H9 (cell line): ENCODE measurements at regions not wholly inside any gene's neighbourhood (a gene's known extent, or its start where the extent isn't known, plus 50 kb on each side); places are given as distances from the start of the nearest gene placed in this dataset.

ENCODE experiments used
- DNase-seq: peaks from one replicate; pipeline ENCODE4 v3.0.0-alpha.2; 2017
- H2AFZ ChIP-seq: one replicate; pipeline ENCODE4 v1.6.1; 2013; ENCODE audit warnings: mild to moderate bottlenecking, low read length, control low read depth, moderate library complexity
- H2AK5ac ChIP-seq: 2 replicates; pipeline ENCODE4 v1.6.1; 2013; ENCODE audit warnings: low read length, control low read depth, mixed read lengths; ENCODE audit not compliant: insufficient read length
- H2BK120ac ChIP-seq: one replicate; pipeline ENCODE4 v1.6.1; 2013; ENCODE audit warnings: low read depth, mild to moderate bottlenecking, low read length, control low read depth, inconsistent platforms; ENCODE audit not compliant: poor library complexity, severe bottlenecking
- H2BK12ac ChIP-seq: 2 replicates; pipeline ENCODE4 v1.6.1; 2013; ENCODE audit warnings: low read length, control low read depth, mixed read lengths, low read depth; ENCODE audit not compliant: insufficient read length
- H2BK15ac ChIP-seq: 2 replicates; pipeline ENCODE4 v1.6.1; 2013; ENCODE audit warnings: low read depth, low read length, control low read depth
- H2BK20ac ChIP-seq: one replicate; pipeline ENCODE4 v1.6.1; 2013; ENCODE audit warnings: low read depth, mild to moderate bottlenecking, low read length, control low read depth, inconsistent platforms; ENCODE audit not compliant: poor library complexity, severe bottlenecking
- H2BK5ac ChIP-seq: 2 replicates; pipeline ENCODE4 v1.6.1; 2013; ENCODE audit warnings: low read length, control low read depth, mixed read lengths; ENCODE audit not compliant: insufficient read length
- H3K14ac ChIP-seq: 2 replicates; pipeline ENCODE4 v1.6.1; 2013; ENCODE audit warnings: low read length, control low read depth; ENCODE audit not compliant: insufficient read depth
- H3K18ac ChIP-seq: 2 replicates; pipeline ENCODE4 v1.6.1; 2013; ENCODE audit warnings: low read depth, mild to moderate bottlenecking, mixed read lengths, low read length, control low read depth; ENCODE audit not compliant: insufficient read length
- H3K23ac ChIP-seq: 2 replicates; pipeline ENCODE4 v1.6.1; 2013; ENCODE audit warnings: low read length, control low read depth, mixed read lengths, low read depth; ENCODE audit not compliant: insufficient read length
- H3K23me2 ChIP-seq: 2 replicates; pipeline ENCODE4 v1.6.1; 2013; ENCODE audit warnings: low read depth, mild to moderate bottlenecking, mixed read lengths, low read length, control low read depth; ENCODE audit not compliant: insufficient read length, poor library complexity, severe bottlenecking
- H3K27ac ChIP-seq: 2 replicates; pipeline ENCODE4 v1.5.1; 2013; ENCODE audit warnings: low read length, control low read depth, mixed read lengths, low read depth; ENCODE audit not compliant: insufficient read length
- H3K27me3 ChIP-seq: 2 replicates; pipeline ENCODE4 v1.6.1; 2013; ENCODE audit warnings: low read length, control low read depth, inconsistent platforms; ENCODE audit not compliant: insufficient read depth
- H3K4ac ChIP-seq: 2 replicates; pipeline ENCODE4 v1.6.1; 2013; ENCODE audit warnings: low read depth, mild to moderate bottlenecking, control low read depth, inconsistent platforms, low read length, moderate library complexity
- H3K4me1 ChIP-seq: 2 replicates; pipeline ENCODE4 v1.6.1; 2013; ENCODE audit warnings: low read length, control low read depth, inconsistent platforms; ENCODE audit not compliant: insufficient read depth
- H3K4me2 ChIP-seq: 2 replicates; pipeline ENCODE4 v1.6.1; 2013; ENCODE audit warnings: low read length, control low read depth, mixed read lengths; ENCODE audit not compliant: insufficient read length, insufficient read depth
- H3K56ac ChIP-seq: 2 replicates; pipeline ENCODE4 v1.6.1; 2013; ENCODE audit warnings: low read depth, mild to moderate bottlenecking, mixed read lengths, low read length, control low read depth; ENCODE audit not compliant: insufficient read length
- H3K79me1 ChIP-seq: 2 replicates; pipeline ENCODE4 v1.6.1; 2013; ENCODE audit warnings: low read depth, mild to moderate bottlenecking, moderate library complexity, low read length, control low read depth, inconsistent platforms; ENCODE audit not compliant: insufficient read depth, poor library complexity, severe bottlenecking
- H3K79me2 ChIP-seq: 2 replicates; pipeline ENCODE4 v1.6.1; 2013; ENCODE audit warnings: low read length, control low read depth, inconsistent platforms; ENCODE audit not compliant: insufficient read depth
- H3K9ac ChIP-seq: 2 replicates; pipeline ENCODE4 v1.6.1; 2013; ENCODE audit warnings: low read length, control low read depth, mixed read lengths; ENCODE audit not compliant: insufficient read length; ENCODE audit errors: extremely low read depth
- H3K9me3 ChIP-seq: one replicate; pipeline ENCODE4 v1.6.1; 2013; ENCODE audit warnings: low read depth, low read length, inconsistent platforms; ENCODE audit not compliant: control insufficient read depth
- H3T11ph ChIP-seq: one replicate; pipeline ENCODE4 v1.6.1; 2013; ENCODE audit warnings: mild to moderate bottlenecking, low read length, control low read depth, inconsistent platforms
- H4K20me1 ChIP-seq: one replicate; pipeline ENCODE4 v1.6.1; 2013; ENCODE audit not compliant: control insufficient read depth, insufficient read length, insufficient read depth
- H4K5ac ChIP-seq: 2 replicates; pipeline ENCODE4 v1.6.1; 2013; ENCODE audit warnings: low read depth, mild to moderate bottlenecking, mixed read lengths, low read length, control low read depth; ENCODE audit not compliant: insufficient read length
- H4K8ac ChIP-seq: replicated peaks from 2 replicates; pipeline ENCODE4 v1.6.1; 2013; ENCODE audit warnings: low read length, control low read depth, mixed read lengths, low read depth; ENCODE audit not compliant: insufficient read length
- H4K91ac ChIP-seq: 2 replicates; pipeline ENCODE4 v1.6.1; 2013; ENCODE audit warnings: low read depth, mild to moderate bottlenecking, moderate library complexity, mixed read lengths, low read length, control low read depth; ENCODE audit not compliant: insufficient read length
- H3K27ac Mint-ChIP-seq, 3 experiments: 2 replicates in 2 of 3; 3 replicates in 1 of 3; pipeline ENCODE4 v1.8.0; 2020 to 2021; ENCODE audit warnings: mixed read lengths in 3 of 3, mild to moderate bottlenecking in 1 of 3, moderate library complexity in 1 of 3
- H3K27me3 Mint-ChIP-seq: 2 replicates; pipeline ENCODE4 v1.8.0; 2021; ENCODE audit warnings: low read depth, mild to moderate bottlenecking, moderate library complexity, mixed read lengths
- H3K36me3 Mint-ChIP-seq, 3 experiments: 2 replicates in 2 of 3; 3 replicates in 1 of 3; pipeline ENCODE4 v1.8.0; 2020 to 2021; ENCODE audit warnings: low read depth in 3 of 3, mixed read lengths in 3 of 3; ENCODE audit not compliant: insufficient read depth in 1 of 3
- H3K4me1 Mint-ChIP-seq, 2 experiments: 2 replicates each; pipeline ENCODE4 v1.8.0; 2020; ENCODE audit warnings: mixed read lengths in 2 of 2
- H3K4me3 Mint-ChIP-seq, 2 experiments: 2 replicates in 1 of 2; 3 replicates in 1 of 2; pipeline ENCODE4 v1.8.0; 2020 to 2021; ENCODE audit warnings: mild to moderate bottlenecking in 2 of 2, mixed read lengths in 2 of 2, moderate library complexity in 1 of 2
- H3K9me3 Mint-ChIP-seq, 2 experiments: 2 replicates in 1 of 2; 3 replicates in 1 of 2; pipeline ENCODE4 v1.8.0; 2020; ENCODE audit warnings: mild to moderate bottlenecking in 2 of 2, mixed read lengths in 2 of 2, moderate library complexity in 1 of 2
- WGBS: extraction: QIAGEN DNeasy Blood & Tissue Kit; methylation state at CpG from one replicate; pipeline ENCODE4 v1.1.7; 2013; ENCODE audit warnings: missing lambda C conversion rate, low lambda C conversion rate, mixed read lengths; ENCODE audit not compliant: insufficient read length; ENCODE audit errors: extremely low coverage; 5-methylcytosine and 5-hydroxymethylcytosine counted together
- TF ChIP-seq, protein P1 (sequence below): fragments of 200-600 bp; sonication (generic); conservative IDR thresholded peaks from 3 replicates; pipeline ENCODE4 v1.8.0; 2021; ENCODE audit warnings: antibody characterized with exemption, mild to moderate bottlenecking

- H2BK20ac ChIP-seq, result no peak overlapping the region
- TF ChIP-seq, protein P1, sequence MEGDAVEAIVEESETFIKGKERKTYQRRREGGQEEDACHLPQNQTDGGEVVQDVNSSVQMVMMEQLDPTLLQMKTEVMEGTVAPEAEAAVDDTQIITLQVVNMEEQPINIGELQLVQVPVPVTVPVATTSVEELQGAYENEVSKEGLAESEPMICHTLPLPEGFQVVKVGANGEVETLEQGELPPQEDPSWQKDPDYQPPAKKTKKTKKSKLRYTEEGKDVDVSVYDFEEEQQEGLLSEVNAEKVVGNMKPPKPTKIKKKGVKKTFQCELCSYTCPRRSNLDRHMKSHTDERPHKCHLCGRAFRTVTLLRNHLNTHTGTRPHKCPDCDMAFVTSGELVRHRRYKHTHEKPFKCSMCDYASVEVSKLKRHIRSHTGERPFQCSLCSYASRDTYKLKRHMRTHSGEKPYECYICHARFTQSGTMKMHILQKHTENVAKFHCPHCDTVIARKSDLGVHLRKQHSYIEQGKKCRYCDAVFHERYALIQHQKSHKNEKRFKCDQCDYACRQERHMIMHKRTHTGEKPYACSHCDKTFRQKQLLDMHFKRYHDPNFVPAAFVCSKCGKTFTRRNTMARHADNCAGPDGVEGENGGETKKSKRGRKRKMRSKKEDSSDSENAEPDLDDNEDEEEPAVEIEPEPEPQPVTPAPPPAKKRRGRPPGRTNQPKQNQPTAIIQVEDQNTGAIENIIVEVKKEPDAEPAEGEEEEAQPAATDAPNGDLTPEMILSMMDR, result no peak
- no peak for DNase-seq
- H3K23ac ChIP-seq, result no peak overlapping the region
- H3K9me3 Mint-ChIP-seq, result no peaks in the 10 kb centered on the region; a peak in 1 of 5 replicates
- no peak overlapping the region for H3K56ac ChIP-seq
- H3K18ac ChIP-seq, result no peak overlapping the region
- no peaks in the 10 kb centered on the region for H3K27me3 ChIP-seq
- no peak overlapping the region for H4K8ac ChIP-seq
- no peak overlapping the region for H2AFZ ChIP-seq
- no peak overlapping the region for H3K27ac ChIP-seq
- no peak overlapping the region for H3K4me3 Mint-ChIP-seq
- H3K27me3 Mint-ChIP-seq, result no peaks in the 10 kb centered on the region
- no peak overlapping the region for H2BK120ac ChIP-seq
- H3K4me2 ChIP-seq, result no peak overlapping the region
- H3K9ac ChIP-seq, result no peak overlapping the region
- H3K23me2 ChIP-seq, result no peaks in the 10 kb centered on the region
- no peaks in the 10 kb centered on the region for H3K9me3 ChIP-seq
- no peak overlapping the region for H4K91ac ChIP-seq
- no peak overlapping the region for H3T11ph ChIP-seq
- H2AK5ac ChIP-seq, result no peak overlapping the region
- H3K4me1 ChIP-seq, result no peaks in the 10 kb centered on the region
- H3K79me1 ChIP-seq, result no peaks in the 10 kb centered on the region
- no CpG with 5 or more reads among the region's 6 CpGs for WGBS
- no peaks in the 10 kb centered on the region for H4K20me1 ChIP-seq
- no peaks in the 10 kb centered on the region for H3K79me2 ChIP-seq
- no peak overlapping the region for H3K27ac Mint-ChIP-seq
- H2BK15ac ChIP-seq, result no peak overlapping the region
- H3K4me1 Mint-ChIP-seq, result no peaks in the 10 kb centered on the region
- H2BK5ac ChIP-seq, result no peak overlapping the region
- H4K5ac ChIP-seq, result no peak overlapping the region
- H3K4ac ChIP-seq, result no peak overlapping the region
- no peak overlapping the region for H3K14ac ChIP-seq
- no peak overlapping the region for H2BK12ac ChIP-seq
- no peaks in the 10 kb centered on the region for H3K36me3 Mint-ChIP-seq
Observed at GRCh38 chr7:65225422-65226006, 148.1 kb upstream of the ZNF92 start.
